ENCODE measurements at regions not wholly inside any gene's neighbourhood (a gene's known extent, or its start where the extent isn't known, plus 50 kb on each side); places are given as distances from the start of the nearest gene placed in this dataset.

DNA sequence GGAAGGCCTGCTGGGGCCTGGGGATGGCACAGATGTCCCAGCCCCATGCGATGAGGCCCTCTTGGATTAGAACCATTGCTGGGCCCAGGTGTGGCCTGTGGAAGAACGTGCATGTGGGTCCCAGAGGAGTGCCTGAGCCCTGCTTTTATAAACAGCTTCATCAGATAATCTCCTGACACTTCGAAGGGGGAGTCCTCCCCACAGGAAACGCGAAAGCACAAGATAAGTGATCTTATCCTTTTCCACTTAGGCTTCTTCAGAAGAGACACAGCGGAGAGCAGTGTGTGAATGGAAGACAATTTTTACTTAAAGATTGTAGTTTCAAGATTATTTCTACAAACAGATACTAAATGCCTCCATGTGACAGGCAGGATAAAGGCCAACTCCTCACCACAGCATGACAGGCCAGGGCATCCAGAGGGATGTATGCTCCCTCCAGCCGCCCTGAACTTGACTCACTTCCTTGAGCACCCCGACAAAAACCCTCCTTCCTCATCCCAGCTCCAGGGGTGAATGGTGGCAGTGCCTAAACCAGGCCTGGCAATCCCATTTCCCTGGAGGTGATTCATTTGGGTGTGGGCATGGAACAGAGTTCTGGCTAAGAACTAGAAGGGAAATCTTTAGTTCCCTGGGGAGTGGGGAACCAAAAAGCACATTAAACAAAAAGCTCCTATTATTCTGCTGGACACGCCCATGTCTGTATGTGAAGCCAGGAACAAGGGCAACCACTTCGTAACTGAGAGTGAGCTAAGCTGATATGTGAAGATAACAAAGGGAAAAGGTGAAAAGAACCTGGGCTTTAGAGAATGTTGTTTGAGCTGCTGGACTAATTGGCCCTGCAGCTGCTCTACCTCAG is 56.2 kb upstream of the TMEM163 start (continued):
- TF ChIP-seq HMG20A (CRISPR knock-in tag; conservative IDR thresholded peaks at IDR 0.05) (no peak), ETS1 (conservative IDR thresholded peaks at IDR 0.05; ENCODE audit: control insufficient read depth, low read depth, low read length) (no peak)

- intact Hi-C loops (cut with micrococcal nuclease) = no loop called here
- no peak overlapping the region for H3K4me2 ChIP-seq (ENCODE audit: insufficient read depth, low read length)
- no peak overlapping the region for H3K27ac ChIP-seq (ENCODE audit: extremely low read depth, low read depth, low read length)
- H2AFZ ChIP-seq (ENCODE audit: low read depth, low read length) = no peak overlapping the region
- FAIRE-seq (no peak), DNase-seq (ENCODE audit: extremely low read depth in 1 of 4, low spot score in 3 of 4) (no peak), ATAC-seq (no peak)
- 0% methylated on average over 3 of the region's 3 CpGs for WGBS (ENCODE audit: insufficient coverage, low coverage, missing lambda C conversion rate)
- H3K4me3 ChIP-seq = no peak overlapping the region
- ChIA-PET POLR2A (no interaction called here), CTCF (ENCODE audit: low intra/inter-chr PET ratio) (no interaction called here)
- H3K9me1 ChIP-seq (ENCODE audit: control insufficient read depth, insufficient read depth, low read length) = no peaks in the 10 kb centered on the region
- H3K4me1 ChIP-seq (replicated peaks in 1 of 2; ENCODE audit: control insufficient read depth in 2 of 2, insufficient read depth in 2 of 2, low read length in 2 of 2) = peaks cover 0 to 12% of the 10 kb centered on the region in 2 experiments; a peak in 4 of 5 replicates
- in situ Hi-C loops (cut with MboI) = no loop called here
- H3K27me3 ChIP-seq (ENCODE audit: control insufficient read depth in 2 of 2, insufficient read depth in 2 of 2, low read length in 2 of 2) = no peaks in the 10 kb centered on the region
- H3K9me3 ChIP-seq (replicated peaks; ENCODE audit: control insufficient read depth, insufficient read depth, low read depth, low read length) = no peaks in the 10 kb centered on the region
- no peaks in the 10 kb centered on the region for H4K20me1 ChIP-seq (replicated peaks; ENCODE audit: control insufficient read depth, insufficient read depth, low read length)
- no TSS peak for BruUV-seq (replicated peaks)
- no peaks in the 10 kb centered on the region for H3K36me3 ChIP-seq (ENCODE audit: control insufficient read depth, insufficient read depth, low read length)
- no peaks in the 10 kb centered on the region for H3K79me2 ChIP-seq (ENCODE audit: control insufficient read depth, insufficient read depth, low read length)
- H3K9ac ChIP-seq (ENCODE audit: insufficient read depth in 1 of 2, low read depth in 2 of 2, low read length in 2 of 2) = no peak overlapping the region
- no peak for TF ChIP-seq ZNF668 (CRISPR knock-in tag; IDR thresholded peaks at IDR 0.05)
- TF ChIP-seq ZBTB40 (IDR thresholded peaks at IDR 0.05) = no peak
- no peak for TF ChIP-seq ZBTB40 (CRISPR knock-in tag; IDR thresholded peaks at IDR 0.05)
- no peak for TF ChIP-seq WHSC1 (IDR thresholded peaks at IDR 0.05; ENCODE audit: low read length)
- no peak for TF ChIP-seq ZNF133 (CRISPR knock-in tag; IDR thresholded peaks at IDR 0.05)
- TF ChIP-seq MEF2D (tag; conservative IDR thresholded peaks at IDR 0.05; ENCODE audit: low read depth) = no peak
- TF ChIP-seq DDX20 (tag; IDR thresholded peaks at IDR 0.05; ENCODE audit: low read depth) = no peak
- TF ChIP-seq TCFL5 (CRISPR knock-in tag; conservative IDR thresholded peaks at IDR 0.05) = no peak
- no peak for TF ChIP-seq BMI1 (IDR thresholded peaks at IDR 0.05; ENCODE audit: low read length)
Measured at GRCh38 chr2:134776836-134777235, 58.0 kb upstream of the TMEM163 start.
